Astrocyte (in vitro differentiated cells and primary cell): ENCODE measurements at regions not wholly inside any gene's neighbourhood (a gene's known extent, or its start where the extent isn't known, plus 50 kb on each side); places are given as distances from the start of the nearest gene placed in this dataset.

ENCODE experiments used
- DNase-seq: peaks from one replicate; pipeline ENCODE4 v3.0.0-alpha.2; 2010; ENCODE audit warnings: low read depth
- FAIRE-seq: peaks from 2 replicates; lab custom pipeline; 2011; peaks lifted over from hg19 to GRCh38; lab: Jason Lieb, UNC
- H2AFZ ChIP-seq: 2 replicates; pipeline ENCODE4 v1.6.0; 2012; ENCODE audit warnings: low read depth, low read length, inconsistent platforms
- H3K27ac ChIP-seq: 2 replicates; pipeline ENCODE4 v1.5.1; 2011; ENCODE audit warnings: low read depth, low read length, inconsistent platforms
- H3K27me3 ChIP-seq: 2 replicates; pipeline ENCODE4 v1.6.0; 2011; ENCODE audit warnings: low read length, inconsistent platforms; ENCODE audit not compliant: insufficient read depth
- H3K36me3 ChIP-seq: 2 replicates; pipeline ENCODE4 v1.5.1; 2011; ENCODE audit warnings: low read length, inconsistent platforms; ENCODE audit not compliant: insufficient read depth
- H3K4me1 ChIP-seq: 2 replicates; pipeline ENCODE4 v1.5.1; 2011; ENCODE audit warnings: low read length, inconsistent platforms; ENCODE audit not compliant: insufficient read depth
- H3K4me2 ChIP-seq: 2 replicates; pipeline ENCODE4 v1.6.0; 2012; ENCODE audit warnings: low read length, inconsistent platforms
- H3K4me3 ChIP-seq: 2 replicates; pipeline ENCODE4 v1.5.1; 2011; ENCODE audit warnings: low read depth, mild to moderate bottlenecking, low read length, inconsistent platforms; ENCODE audit not compliant: insufficient read depth
- H3K79me2 ChIP-seq: 2 replicates; pipeline ENCODE4 v1.6.0; 2012; ENCODE audit warnings: mild to moderate bottlenecking, low read length, inconsistent platforms; ENCODE audit not compliant: insufficient read depth
- H3K9ac ChIP-seq: 2 replicates; pipeline ENCODE4 v1.6.0; 2012; ENCODE audit warnings: mild to moderate bottlenecking, low read length, inconsistent platforms
- H3K9me3 ChIP-seq: 2 replicates; pipeline ENCODE4 v1.5.1; 2012; ENCODE audit warnings: low read depth, mild to moderate bottlenecking, low read length, inconsistent platforms; ENCODE audit not compliant: insufficient read depth
- H4K20me1 ChIP-seq: 2 replicates; pipeline ENCODE4 v1.6.0; 2012; ENCODE audit warnings: low read length, inconsistent platforms; ENCODE audit not compliant: insufficient read depth
- H3K27ac Mint-ChIP-seq: one replicate; pipeline ENCODE4 v1.8.0; 2021; ENCODE audit warnings: mild to moderate bottlenecking, mixed read lengths; ENCODE audit not compliant: unreplicated experiment
- H3K27me3 Mint-ChIP-seq: one replicate; pipeline ENCODE4 v1.8.0; 2021; ENCODE audit warnings: low read depth, mixed read lengths; ENCODE audit not compliant: unreplicated experiment
- H3K36me3 Mint-ChIP-seq: one replicate; pipeline ENCODE4 v1.8.0; 2021; ENCODE audit warnings: low read depth, mixed read lengths; ENCODE audit not compliant: unreplicated experiment
- H3K4me1 Mint-ChIP-seq: one replicate; pipeline ENCODE4 v1.8.0; 2021; ENCODE audit warnings: low read depth, mixed read lengths; ENCODE audit not compliant: unreplicated experiment
- H3K4me3 Mint-ChIP-seq: one replicate; pipeline ENCODE4 v1.8.0; 2021; ENCODE audit warnings: mild to moderate bottlenecking, moderate library complexity, mixed read lengths; ENCODE audit not compliant: unreplicated experiment
- H3K9me3 Mint-ChIP-seq: one replicate; pipeline ENCODE4 v1.8.0; 2021; ENCODE audit warnings: mild to moderate bottlenecking, mixed read lengths; ENCODE audit not compliant: unreplicated experiment
- CTCF ChIP-seq: IDR thresholded peaks from 2 replicates; pipeline ENCODE4 v1.5.1; 2011; ENCODE audit warnings: low read depth, mild to moderate bottlenecking, inconsistent platforms, low read length, moderate library complexity; ENCODE audit not compliant: insufficient read depth
- EZH2 ChIP-seq: IDR thresholded peaks from 2 replicates; pipeline ENCODE4 v1.6.1; 2012; ENCODE audit warnings: mild to moderate bottlenecking, low read length, inconsistent platforms; ENCODE audit not compliant: insufficient read depth

DNA sequence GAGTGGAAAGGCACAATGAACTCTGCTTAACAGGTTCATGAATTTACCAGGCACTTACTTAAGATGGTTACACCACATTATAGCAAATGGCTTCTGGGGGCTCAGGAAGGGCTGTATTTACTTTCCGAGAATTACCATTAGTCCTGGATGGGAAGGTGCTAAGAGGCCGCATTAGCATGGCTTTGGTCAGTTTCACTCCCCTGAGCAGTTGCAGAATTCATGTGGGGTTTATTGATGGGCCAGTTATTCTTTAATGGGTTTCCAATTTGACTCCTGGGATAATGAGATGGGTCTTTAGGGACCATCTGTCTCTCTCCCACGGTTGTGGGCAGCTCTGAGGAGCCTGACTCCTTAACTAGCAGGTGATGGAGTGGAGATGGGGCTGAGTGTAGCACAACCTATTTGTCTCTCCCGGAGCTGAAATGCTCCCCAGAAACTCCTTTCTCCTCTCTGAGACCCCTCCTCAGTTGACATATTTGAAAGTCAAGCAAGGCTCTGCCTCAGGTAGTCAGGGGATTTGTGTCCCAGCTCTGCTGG is 652.5 kb downstream of the HS3ST4 start:
- Mint-ChIP-seq H3K9me3 (no peaks in the 10 kb centered on the region), H3K4me3 (no peak overlapping the region), H3K27ac (no peak overlapping the region), H3K36me3 (no peaks in the 10 kb centered on the region), H3K27me3 (peaks cover 2% of the 10 kb centered on the region), H3K4me1 (no peaks in the 10 kb centered on the region)
- peaks cover 8% of the 10 kb centered on the region for H3K9me3 ChIP-seq
- no peaks in the 10 kb centered on the region for H3K36me3 ChIP-seq
- no peaks in the 10 kb centered on the region for H4K20me1 ChIP-seq
- FAIRE-seq (no peak), DNase-seq (no peak)
- no peaks in the 10 kb centered on the region for H3K79me2 ChIP-seq
- no peaks in the 10 kb centered on the region for H3K4me1 ChIP-seq
- TF ChIP-seq CTCF: no peak
- no peak for TF ChIP-seq EZH2
- no peak overlapping the region for H2AFZ ChIP-seq
- no peak overlapping the region for H3K4me3 ChIP-seq
- H3K27ac ChIP-seq: no peak overlapping the region
- no peak overlapping the region for H3K9ac ChIP-seq
- no peaks in the 10 kb centered on the region for H3K27me3 ChIP-seq
- no peak overlapping the region for H3K4me2 ChIP-seq

GRCh38 chr16:26344976-26345375 is 653.2 kb downstream of the HS3ST4 start:
- no peak for FAIRE-seq
- Mint-ChIP-seq H3K9me3 (no peaks in the 10 kb centered on the region), H3K27ac (no peak overlapping the region)

More at GRCh38 chr16:26344976-26345375, 653.2 kb downstream of the HS3ST4 start:
- Histone ChIP-seq H3K4me3 (no peak overlapping the region), H3K79me2 (no peaks in the 10 kb centered on the region), H3K27ac (no peak overlapping the region), H3K4me1 (no peaks in the 10 kb centered on the region), H3K36me3 (no peaks in the 10 kb centered on the region), H3K27me3 (no peaks in the 10 kb centered on the region), H4K20me1 (no peaks in the 10 kb centered on the region), H3K4me2 (no peak overlapping the region), H2AFZ (no peak overlapping the region), H3K9me3 (peaks cover 8% of the 10 kb centered on the region), H3K9ac (no peak overlapping the region)
- no peak for DNase-seq
- no peak for TF ChIP-seq EZH2
- no peak for TF ChIP-seq CTCF
- Mint-ChIP-seq H3K4me1 (no peaks in the 10 kb centered on the region), H3K4me3 (no peak overlapping the region), H3K27me3 (peaks cover 2% of the 10 kb centered on the region), H3K36me3 (no peaks in the 10 kb centered on the region)
